Astrocyte (in vitro differentiated cells and primary cell): ENCODE measurements at regions not wholly inside any gene's neighbourhood (a gene's known extent, or its start where the extent isn't known, plus 50 kb on each side); places are given as distances from the start of the nearest gene placed in this dataset.

ENCODE experiments used
- DNase-seq: peaks from one replicate; pipeline ENCODE4 v3.0.0-alpha.2; 2010; ENCODE audit warnings: low read depth
- FAIRE-seq: peaks from 2 replicates; lab custom pipeline; 2011; peaks lifted over from hg19 to GRCh38; lab: Jason Lieb, UNC
- H2AFZ ChIP-seq: 2 replicates; pipeline ENCODE4 v1.6.0; 2012; ENCODE audit warnings: low read depth, low read length, inconsistent platforms
- H3K27ac ChIP-seq: 2 replicates; pipeline ENCODE4 v1.5.1; 2011; ENCODE audit warnings: low read depth, low read length, inconsistent platforms
- H3K27me3 ChIP-seq: 2 replicates; pipeline ENCODE4 v1.6.0; 2011; ENCODE audit warnings: low read length, inconsistent platforms; ENCODE audit not compliant: insufficient read depth
- H3K36me3 ChIP-seq: 2 replicates; pipeline ENCODE4 v1.5.1; 2011; ENCODE audit warnings: low read length, inconsistent platforms; ENCODE audit not compliant: insufficient read depth
- H3K4me1 ChIP-seq: 2 replicates; pipeline ENCODE4 v1.5.1; 2011; ENCODE audit warnings: low read length, inconsistent platforms; ENCODE audit not compliant: insufficient read depth
- H3K4me2 ChIP-seq: 2 replicates; pipeline ENCODE4 v1.6.0; 2012; ENCODE audit warnings: low read length, inconsistent platforms
- H3K4me3 ChIP-seq: 2 replicates; pipeline ENCODE4 v1.5.1; 2011; ENCODE audit warnings: low read depth, mild to moderate bottlenecking, low read length, inconsistent platforms; ENCODE audit not compliant: insufficient read depth
- H3K79me2 ChIP-seq: 2 replicates; pipeline ENCODE4 v1.6.0; 2012; ENCODE audit warnings: mild to moderate bottlenecking, low read length, inconsistent platforms; ENCODE audit not compliant: insufficient read depth
- H3K9ac ChIP-seq: 2 replicates; pipeline ENCODE4 v1.6.0; 2012; ENCODE audit warnings: mild to moderate bottlenecking, low read length, inconsistent platforms
- H3K9me3 ChIP-seq: 2 replicates; pipeline ENCODE4 v1.5.1; 2012; ENCODE audit warnings: low read depth, mild to moderate bottlenecking, low read length, inconsistent platforms; ENCODE audit not compliant: insufficient read depth
- H4K20me1 ChIP-seq: 2 replicates; pipeline ENCODE4 v1.6.0; 2012; ENCODE audit warnings: low read length, inconsistent platforms; ENCODE audit not compliant: insufficient read depth
- H3K27ac Mint-ChIP-seq: one replicate; pipeline ENCODE4 v1.8.0; 2021; ENCODE audit warnings: mild to moderate bottlenecking, mixed read lengths; ENCODE audit not compliant: unreplicated experiment
- H3K27me3 Mint-ChIP-seq: one replicate; pipeline ENCODE4 v1.8.0; 2021; ENCODE audit warnings: low read depth, mixed read lengths; ENCODE audit not compliant: unreplicated experiment
- H3K36me3 Mint-ChIP-seq: one replicate; pipeline ENCODE4 v1.8.0; 2021; ENCODE audit warnings: low read depth, mixed read lengths; ENCODE audit not compliant: unreplicated experiment
- H3K4me1 Mint-ChIP-seq: one replicate; pipeline ENCODE4 v1.8.0; 2021; ENCODE audit warnings: low read depth, mixed read lengths; ENCODE audit not compliant: unreplicated experiment
- H3K4me3 Mint-ChIP-seq: one replicate; pipeline ENCODE4 v1.8.0; 2021; ENCODE audit warnings: mild to moderate bottlenecking, moderate library complexity, mixed read lengths; ENCODE audit not compliant: unreplicated experiment
- H3K9me3 Mint-ChIP-seq: one replicate; pipeline ENCODE4 v1.8.0; 2021; ENCODE audit warnings: mild to moderate bottlenecking, mixed read lengths; ENCODE audit not compliant: unreplicated experiment
- CTCF ChIP-seq: IDR thresholded peaks from 2 replicates; pipeline ENCODE4 v1.5.1; 2011; ENCODE audit warnings: low read depth, mild to moderate bottlenecking, inconsistent platforms, low read length, moderate library complexity; ENCODE audit not compliant: insufficient read depth
- EZH2 ChIP-seq: IDR thresholded peaks from 2 replicates; pipeline ENCODE4 v1.6.1; 2012; ENCODE audit warnings: mild to moderate bottlenecking, low read length, inconsistent platforms; ENCODE audit not compliant: insufficient read depth

GRCh38 chr6:144978208-144978607, 693.1 kb downstream of the UTRN start:
- H2AFZ ChIP-seq = no peak overlapping the region
- H3K4me3 ChIP-seq = no peak overlapping the region
- no peaks in the 10 kb centered on the region for H3K27me3 ChIP-seq
- no peak overlapping the region for H3K27ac ChIP-seq
- FAIRE-seq = no peak
- H3K4me2 ChIP-seq = no peak overlapping the region
- H3K4me1 ChIP-seq = peaks cover 6% of the 10 kb centered on the region
- Mint-ChIP-seq H3K4me1 (peaks cover 7% of the 10 kb centered on the region), H3K9me3 (peaks cover 8% of the 10 kb centered on the region), H3K27ac (no peak overlapping the region), H3K27me3 (no peaks in the 10 kb centered on the region), H3K4me3 (no peak overlapping the region), H3K36me3 (no peaks in the 10 kb centered on the region)
- H3K9ac ChIP-seq = no peak overlapping the region
- no peak for DNase-seq
- H3K9me3 ChIP-seq = no peaks in the 10 kb centered on the region
- H3K79me2 ChIP-seq = no peaks in the 10 kb centered on the region
- no peaks in the 10 kb centered on the region for H4K20me1 ChIP-seq
- no peaks in the 10 kb centered on the region for H3K36me3 ChIP-seq
- no peak for TF ChIP-seq CTCF
- TF ChIP-seq EZH2 = no peak

GRCh38 chr6:144986271-144986670, 701.1 kb downstream of the UTRN start:
- H3K27me3 Mint-ChIP-seq = no peaks in the 10 kb centered on the region
- no peak overlapping the region for H2AFZ ChIP-seq

More at GRCh38 chr6:144986271-144986670, 701.1 kb downstream of the UTRN start:
- no peak for TF ChIP-seq EZH2
- TF ChIP-seq CTCF = no peak
- no peak for FAIRE-seq
- H3K9ac ChIP-seq = no peak overlapping the region
- Mint-ChIP-seq H3K4me1 (no peaks in the 10 kb centered on the region), H3K9me3 (peaks cover 3% of the 10 kb centered on the region), H3K27ac (no peak overlapping the region), H3K36me3 (no peaks in the 10 kb centered on the region), H3K4me3 (no peak overlapping the region)
- H3K4me3 ChIP-seq = no peak overlapping the region
- no peaks in the 10 kb centered on the region for H3K4me1 ChIP-seq
- DNase-seq = no peak
- no peaks in the 10 kb centered on the region for H4K20me1 ChIP-seq
- H3K9me3 ChIP-seq = no peaks in the 10 kb centered on the region
- H3K4me2 ChIP-seq = no peak overlapping the region
- no peaks in the 10 kb centered on the region for H3K79me2 ChIP-seq
- H3K27me3 ChIP-seq = no peaks in the 10 kb centered on the region
- no peak overlapping the region for H3K27ac ChIP-seq
- H3K36me3 ChIP-seq = no peaks in the 10 kb centered on the region
